Lower leg skin (tissue), 3 donors: ENCODE measurements at regions not wholly inside any gene's neighbourhood (a gene's known extent, or its start where the extent isn't known, plus 50 kb on each side); places are given as distances from the start of the nearest gene placed in this dataset.

Experiments
- CTCF ChIP-seq, 3 donors: fragments of 450-650 bp; IDR thresholded peaks; one replicate each; pipeline ENCODE4 v1.5.1; 2016; ENCODE audit warnings: antibody characterized with exemption in 3 of 3, mild to moderate bottlenecking in 3 of 3, moderate library complexity in 2 of 3
- POLR2A ChIP-seq, 2 donors: fragments of 450-650 bp; IDR thresholded peaks; one replicate each; pipeline ENCODE4 v1.6.1; 2016 to 2017; ENCODE audit warnings: antibody characterized with exemption in 2 of 2, mild to moderate bottlenecking in 1 of 2, moderate library complexity in 1 of 2

GRCh38 chr6:126632271-126632670, 292.4 kb downstream of the CENPW start:
- no peak for TF ChIP-seq CTCF (IDR thresholded peaks at IDR 0.05)
- no peak for TF ChIP-seq POLR2A (IDR thresholded peaks at IDR 0.05)
